GM12878 (cell line): ENCODE measurements at regions not wholly inside any gene's neighbourhood (a gene's known extent, or its start where the extent isn't known, plus 50 kb on each side); places are given as distances from the start of the nearest gene placed in this dataset.

Source experiments
- ATAC-seq: fragments of 200-7000 bp; cut with Tn5 transposase; 3 replicates; pipeline ENCODE4 v1.9.1; 2020; ENCODE audit warnings: mild to moderate bottlenecking, moderate library complexity
- BruUV-seq: library from RNA; stranded (reverse); fragments of 400-500 nt; replicated peaks from 2 replicates; lab custom pipeline; 2021; lab: Mats Ljungman, UMichigan
- CTCF ChIA-PET: fragments of 300-600 bp; sonication (Branson Sonifier 250); formaldehyde crosslinking; extraction: SDS; loops from one replicate; lab custom pipeline; 2021; ENCODE audit warnings: inconsistent platforms; lab: Yijun Ruan, JAX
- POLR2A ChIA-PET: fragments of 350-600 bp; formaldehyde crosslinking; extraction: SDS; loops from one replicate; lab custom pipeline; 2021; ENCODE audit warnings: inconsistent platforms; lab: Charles Lee
- RAD21 ChIA-PET: fragments of 300-600 bp; sonication (Branson Sonifier 250); formaldehyde crosslinking; loops from one replicate; lab custom pipeline; 2023; ENCODE audit warnings: antibody characterized with exemption; ENCODE audit not compliant: unreplicated experiment; lab: Charles Lee
- SMC1A ChIA-PET: fragments of 300-600 bp; sonication (Branson Sonifier 250); formaldehyde crosslinking; loops from one replicate; lab custom pipeline; 2023; ENCODE audit not compliant: unreplicated experiment, uncharacterized antibody; lab: Charles Lee
- DNase-seq: peaks from one replicate; pipeline ENCODE4 v3.0.0-alpha.2; 2011; ENCODE audit warnings: low read depth, low spot score
- FAIRE-seq: peaks from 3 replicates; lab custom pipeline; 2011; peaks lifted over from hg19 to GRCh38; lab: Jason Lieb, UNC
- H2AFZ ChIP-seq: 2 replicates; pipeline ENCODE4 v1.6.0; 2011; ENCODE audit warnings: low read depth, low read length, control low read depth; ENCODE audit not compliant: control insufficient read depth
- H3K27ac ChIP-seq: 2 replicates; pipeline ENCODE4 v1.5.1; 2011; ENCODE audit warnings: control low read depth; ENCODE audit not compliant: control insufficient read depth, insufficient read depth
- H3K27me3 ChIP-seq, 2 experiments: replicated peaks in 1 of 2; 2 replicates each; pipeline versions ENCODE4 v1.6.0 to v1.6.1; 2011; ENCODE audit warnings: low read length in 1 of 2; ENCODE audit not compliant: control insufficient read depth in 2 of 2, insufficient read depth in 2 of 2
- H3K36me3 ChIP-seq, 2 experiments: 2 replicates each; pipeline ENCODE4 v1.5.1; 2011; ENCODE audit warnings: low read length in 1 of 2; ENCODE audit not compliant: control insufficient read depth in 2 of 2, insufficient read depth in 2 of 2
- H3K4me1 ChIP-seq: 2 replicates; pipeline ENCODE4 v1.6.1; 2011; ENCODE audit warnings: mild to moderate bottlenecking, low read length, moderate library complexity, mixed read lengths; ENCODE audit not compliant: control insufficient read depth, insufficient read depth
- H3K4me2 ChIP-seq: 2 replicates; pipeline ENCODE4 v1.6.0; 2011; ENCODE audit warnings: control low read depth; ENCODE audit not compliant: control insufficient read depth, insufficient read depth
- H3K4me3 ChIP-seq: fragments of 200-600 bp; sonication (generic); 2 replicates; pipeline ENCODE4 v1.5.1; 2016
- H3K79me2 ChIP-seq: 2 replicates; pipeline ENCODE4 v1.6.0; 2011; ENCODE audit warnings: low read length; ENCODE audit not compliant: control insufficient read depth, insufficient read depth
- H3K9ac ChIP-seq: 2 replicates; pipeline ENCODE4 v1.8.0; 2011; ENCODE audit warnings: low read length, control low read depth, mixed read lengths; ENCODE audit not compliant: control insufficient read depth, insufficient read depth
- H3K9me3 ChIP-seq: replicated peaks from 3 replicates; pipeline ENCODE4 v1.5.1; 2011; ENCODE audit warnings: mild to moderate bottlenecking, low read length; ENCODE audit not compliant: control insufficient read depth, insufficient read depth
- H4K20me1 ChIP-seq: 2 replicates; pipeline ENCODE4 v1.6.0; 2011; ENCODE audit not compliant: control insufficient read depth, insufficient read depth
- CUX1 ChIP-seq: IDR thresholded peaks from 2 replicates; pipeline ENCODE4 v1.6.1; 2012; ENCODE audit warnings: improper control_type of control experiment, low read depth, low read length; ENCODE audit not compliant: insufficient replicate concordance
- NR2F1 ChIP-seq: fragments of 450-650 bp; conservative IDR thresholded peaks from 2 replicates; pipeline ENCODE4 v1.6.1; 2017; ENCODE audit warnings: mild to moderate bottlenecking
- PRDM15 ChIP-seq: fragments of 450-650 bp; formaldehyde crosslinking; IDR thresholded peaks from 2 replicates; pipeline ENCODE4 v1.4.0; 2020; ENCODE audit warnings: mild to moderate bottlenecking, moderate library complexity
- RELA ChIP-seq: fragments of 450-650 bp; IDR thresholded peaks from 2 replicates; pipeline ENCODE4 v1.8.0; 2014; ENCODE audit warnings: borderline replicate concordance; ENCODE audit not compliant: partially characterized antibody
- ZBTB33 ChIP-seq: fragments of 450-650 bp; IDR thresholded peaks from 2 replicates; pipeline ENCODE4 v1.6.1; 2017; ENCODE audit warnings: mild to moderate bottlenecking
- ZBTB40 ChIP-seq: fragments of 450-650 bp; IDR thresholded peaks from 2 replicates; pipeline ENCODE4 v1.6.1; 2016; ENCODE audit warnings: mild to moderate bottlenecking, moderate library complexity, borderline replicate concordance
- ZNF24 ChIP-seq: fragments of 450-650 bp; IDR thresholded peaks from 2 replicates; pipeline ENCODE4 v1.6.1; 2017; ENCODE audit warnings: antibody characterized with exemption, mild to moderate bottlenecking
- whole genome bisulfite sequencing: methylation state at CpG from one replicate; pipeline ENCODE4 v1.1.6; 2016; ENCODE audit warnings: low lambda C conversion rate; ENCODE audit not compliant: insufficient replicate concordance, insufficient coverage; ENCODE audit errors: missing lambda C conversion rate; 5-methylcytosine and 5-hydroxymethylcytosine counted together
- in situ Hi-C: fragments of 300-500 bp; cut with MboI; formaldehyde crosslinking; loops from 9 replicates; pipeline ENCODE4 v1.14.3; 2018; ENCODE audit warnings: mixed read lengths
- intact Hi-C: fragments of 100-400 bp; cut with micrococcal nuclease; formaldehyde crosslinking; loops from one replicate; pipeline ENCODE4 v1.14.2; 2022; ENCODE audit not compliant: unreplicated experiment

GRCh38 chr12:112635036-112635435, 156.5 kb upstream of the RPH3A start:
- H3K27ac ChIP-seq, result no peak overlapping the region
- BruUV-seq, result no TSS peak
- no peaks in the 10 kb centered on the region for H3K36me3 ChIP-seq
- ATAC-seq, result no peak
- no peak for FAIRE-seq
- no peak overlapping the region for H3K9ac ChIP-seq
- no peak overlapping the region for H2AFZ ChIP-seq
- SMC1A ChIA-PET, result interaction anchor here (1.5 kb wide), 1 partner anchor 10 kb away, joined by 9 read pairs; no protein-coding TSS in a partner anchor
- TF ChIP-seq PRDM15 (CRISPR knock-in tag) (no peak), ZNF24 (no peak), RELA (no peak), CUX1 (no peak), ZBTB33 (no peak), NR2F1 (no peak), ZBTB40 (peak; percentile 64; the same call in 1 of the 2 replicates)
- 0% methylated on average over 1 of the region's 1 CpG for WGBS
- CTCF ChIA-PET, result no interaction called here
- no peak for DNase-seq
- H4K20me1 ChIP-seq, result no peaks in the 10 kb centered on the region
- RAD21 ChIA-PET, result no interaction called here
- H3K4me2 ChIP-seq, result no peak overlapping the region
- H3K27me3 ChIP-seq, result no peaks in the 10 kb centered on the region; a peak in 1 of 4 replicates
- POLR2A ChIA-PET, result no interaction called here
- no peaks in the 10 kb centered on the region for H3K9me3 ChIP-seq
- intact Hi-C loops (no loop called here), in situ Hi-C loops (no loop called here)
- no peaks in the 10 kb centered on the region for H3K79me2 ChIP-seq
- no peak overlapping the region for H3K4me3 ChIP-seq
- no peaks in the 10 kb centered on the region for H3K4me1 ChIP-seq
